PFSK-1 (cell line): ENCODE measurements at regions not wholly inside any gene's neighbourhood (a gene's known extent, or its start where the extent isn't known, plus 50 kb on each side); places are given as distances from the start of the nearest gene placed in this dataset.

Experiments used
- FOXP2 ChIP-seq: optimal IDR thresholded peaks from 2 replicates; pipeline ENCODE3; 2011; ENCODE audit warnings: borderline replicate concordance, control low read depth, inconsistent platforms; ENCODE audit not compliant: insufficient read depth; ENCODE audit errors: extremely low read length, extremely low read depth
- POLR2AphosphoS5 ChIP-seq: IDR thresholded peaks from 2 replicates; pipeline ENCODE4 v1.6.1; 2012; ENCODE audit warnings: low read depth, mild to moderate bottlenecking, control low read depth, low read length, moderate library complexity
- SIN3A ChIP-seq: IDR thresholded peaks from 2 replicates; pipeline ENCODE4 v1.6.1; 2012; ENCODE audit warnings: mild to moderate bottlenecking, low read length, moderate library complexity, borderline replicate concordance; ENCODE audit not compliant: insufficient read depth
- TAF1 ChIP-seq: IDR thresholded peaks from 2 replicates; pipeline ENCODE4 v1.6.1; 2012; ENCODE audit warnings: low read length, control low read depth, borderline replicate concordance; ENCODE audit not compliant: insufficient read depth
- TF ChIP-seq, protein P1 (sequence below), 2 experiments: IDR thresholded peaks; 2 replicates each; pipeline versions ENCODE4 v1.6.1 to v1.8.0; 2011 to 2012; ENCODE audit warnings: low read depth in 2 of 2, low read length in 2 of 2, control low read depth in 1 of 2, inconsistent platforms in 1 of 2, mild to moderate bottlenecking in 1 of 2, moderate library complexity in 1 of 2; ENCODE audit not compliant: insufficient read depth in 1 of 2

DNA sequence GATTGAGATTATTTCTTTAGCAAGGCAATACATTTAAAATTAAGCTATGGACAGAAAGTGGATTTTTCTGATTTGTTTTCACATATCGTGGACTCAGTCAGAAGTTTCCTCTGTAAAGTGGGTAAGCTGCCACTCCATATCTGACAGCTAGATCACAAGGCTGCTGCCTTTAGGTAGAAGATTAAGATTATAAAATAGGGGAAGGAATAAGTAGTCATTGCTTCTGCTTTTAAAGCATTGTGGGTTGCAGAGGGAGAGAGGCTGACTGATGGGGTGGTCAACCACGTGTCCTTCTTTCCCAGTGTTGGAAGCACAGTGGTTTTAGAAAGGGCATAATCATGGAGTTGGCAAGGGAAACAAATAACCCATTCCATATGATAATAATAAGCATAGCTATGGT lies 74.3 kb upstream of the MOCS2 start:
- TF ChIP-seq FOXP2 (no peak), SIN3A (no peak), TAF1 (no peak), POLR2AphosphoS5 (no peak)
- TF ChIP-seq, protein P1, sequence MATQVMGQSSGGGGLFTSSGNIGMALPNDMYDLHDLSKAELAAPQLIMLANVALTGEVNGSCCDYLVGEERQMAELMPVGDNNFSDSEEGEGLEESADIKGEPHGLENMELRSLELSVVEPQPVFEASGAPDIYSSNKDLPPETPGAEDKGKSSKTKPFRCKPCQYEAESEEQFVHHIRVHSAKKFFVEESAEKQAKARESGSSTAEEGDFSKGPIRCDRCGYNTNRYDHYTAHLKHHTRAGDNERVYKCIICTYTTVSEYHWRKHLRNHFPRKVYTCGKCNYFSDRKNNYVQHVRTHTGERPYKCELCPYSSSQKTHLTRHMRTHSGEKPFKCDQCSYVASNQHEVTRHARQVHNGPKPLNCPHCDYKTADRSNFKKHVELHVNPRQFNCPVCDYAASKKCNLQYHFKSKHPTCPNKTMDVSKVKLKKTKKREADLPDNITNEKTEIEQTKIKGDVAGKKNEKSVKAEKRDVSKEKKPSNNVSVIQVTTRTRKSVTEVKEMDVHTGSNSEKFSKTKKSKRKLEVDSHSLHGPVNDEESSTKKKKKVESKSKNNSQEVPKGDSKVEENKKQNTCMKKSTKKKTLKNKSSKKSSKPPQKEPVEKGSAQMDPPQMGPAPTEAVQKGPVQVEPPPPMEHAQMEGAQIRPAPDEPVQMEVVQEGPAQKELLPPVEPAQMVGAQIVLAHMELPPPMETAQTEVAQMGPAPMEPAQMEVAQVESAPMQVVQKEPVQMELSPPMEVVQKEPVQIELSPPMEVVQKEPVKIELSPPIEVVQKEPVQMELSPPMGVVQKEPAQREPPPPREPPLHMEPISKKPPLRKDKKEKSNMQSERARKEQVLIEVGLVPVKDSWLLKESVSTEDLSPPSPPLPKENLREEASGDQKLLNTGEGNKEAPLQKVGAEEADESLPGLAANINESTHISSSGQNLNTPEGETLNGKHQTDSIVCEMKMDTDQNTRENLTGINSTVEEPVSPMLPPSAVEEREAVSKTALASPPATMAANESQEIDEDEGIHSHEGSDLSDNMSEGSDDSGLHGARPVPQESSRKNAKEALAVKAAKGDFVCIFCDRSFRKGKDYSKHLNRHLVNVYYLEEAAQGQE (IDR thresholded peaks at IDR 0.05; ENCODE audit: insufficient read depth in 1 of 2, low read depth in 2 of 2, low read length in 2 of 2) = no peak

DNA sequence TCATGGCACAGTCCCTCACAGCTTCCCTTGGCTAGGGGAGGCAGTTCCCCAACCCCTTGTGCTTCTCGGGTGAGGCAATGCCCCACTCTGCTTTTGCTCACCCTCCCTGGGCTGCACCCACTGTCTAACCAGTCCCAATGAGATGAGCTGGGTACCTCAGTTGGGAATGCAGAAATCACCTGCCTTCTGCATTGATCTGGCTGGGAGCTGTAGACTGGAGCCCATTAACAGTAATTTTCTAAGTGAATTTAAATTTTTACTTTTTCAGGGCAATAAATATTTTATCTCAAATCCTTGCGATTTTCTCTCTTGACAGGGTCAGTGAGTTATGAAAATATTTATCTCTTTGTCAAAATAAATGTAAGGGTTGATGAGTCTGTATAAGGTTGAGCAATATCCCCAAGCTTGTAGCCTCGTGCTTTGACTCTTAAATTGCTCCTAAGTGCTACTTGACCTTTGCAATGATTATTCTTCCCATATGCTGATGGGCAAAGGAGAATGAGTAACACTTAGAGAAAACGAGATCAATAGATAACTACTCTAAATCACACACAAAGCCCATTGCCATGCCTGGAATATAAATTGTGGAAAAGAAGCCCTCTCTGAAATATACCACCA lies 82.1 kb upstream of the MOCS2 start:
- TF ChIP-seq TAF1 (no peak), POLR2AphosphoS5 (no peak), SIN3A (no peak), FOXP2 (no peak)
- TF ChIP-seq, protein P1 (IDR thresholded peaks at IDR 0.05; ENCODE audit: insufficient read depth in 1 of 2, low read depth in 2 of 2, low read length in 2 of 2) = no peak

DNA sequence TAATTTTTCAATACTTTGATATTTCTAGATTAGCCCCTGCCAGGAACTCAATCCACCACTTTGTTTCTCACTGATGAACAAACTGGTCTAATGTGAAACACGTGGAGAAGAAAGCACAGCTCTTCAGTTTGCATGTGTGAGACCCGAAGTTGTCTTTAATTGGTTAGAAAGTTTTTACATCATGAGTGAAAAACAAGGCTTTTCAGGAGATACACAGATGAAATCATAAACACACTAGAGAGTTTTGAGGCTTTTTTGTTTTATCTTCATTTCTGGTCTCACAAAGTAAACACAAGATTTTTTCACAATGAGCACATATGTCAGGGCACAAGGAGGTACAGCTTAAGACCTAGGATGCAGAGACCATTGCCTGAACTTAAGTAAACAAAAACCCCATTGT lies 84.5 kb upstream of the MOCS2 start:
- no peak for TF ChIP-seq TAF1
- TF ChIP-seq FOXP2 = no peak
- no peak for TF ChIP-seq SIN3A
- TF ChIP-seq, protein P1 (IDR thresholded peaks at IDR 0.05; ENCODE audit: insufficient read depth in 1 of 2, low read depth in 2 of 2, low read length in 2 of 2) = no peak
- TF ChIP-seq POLR2AphosphoS5 = no peak

DNA sequence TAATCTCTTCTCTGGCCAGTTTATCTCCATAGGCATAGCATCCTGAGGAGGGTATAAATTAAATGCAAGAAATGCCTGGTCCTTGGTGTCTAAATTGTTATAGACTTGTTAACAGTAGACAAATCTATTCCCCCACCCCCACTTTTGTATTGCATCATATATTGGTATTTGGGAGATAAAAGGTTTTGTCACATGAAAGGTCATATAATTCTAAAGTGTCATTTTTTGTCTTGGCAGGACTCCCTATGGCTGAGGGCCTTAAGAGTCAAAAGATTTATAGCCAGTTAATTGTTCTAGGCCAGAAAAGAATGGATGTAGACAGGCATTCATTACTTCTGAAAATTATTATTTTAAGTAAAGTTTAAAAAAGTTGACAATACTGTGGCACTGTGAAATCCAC lies 90.3 kb upstream of the MOCS2 start:
- TF ChIP-seq TAF1 = no peak
- no peak for TF ChIP-seq SIN3A
- TF ChIP-seq, protein P1 (IDR thresholded peaks at IDR 0.05; ENCODE audit: insufficient read depth in 1 of 2, low read depth in 2 of 2, low read length in 2 of 2) = no peak
- TF ChIP-seq FOXP2 = no peak
- no peak for TF ChIP-seq POLR2AphosphoS5

DNA sequence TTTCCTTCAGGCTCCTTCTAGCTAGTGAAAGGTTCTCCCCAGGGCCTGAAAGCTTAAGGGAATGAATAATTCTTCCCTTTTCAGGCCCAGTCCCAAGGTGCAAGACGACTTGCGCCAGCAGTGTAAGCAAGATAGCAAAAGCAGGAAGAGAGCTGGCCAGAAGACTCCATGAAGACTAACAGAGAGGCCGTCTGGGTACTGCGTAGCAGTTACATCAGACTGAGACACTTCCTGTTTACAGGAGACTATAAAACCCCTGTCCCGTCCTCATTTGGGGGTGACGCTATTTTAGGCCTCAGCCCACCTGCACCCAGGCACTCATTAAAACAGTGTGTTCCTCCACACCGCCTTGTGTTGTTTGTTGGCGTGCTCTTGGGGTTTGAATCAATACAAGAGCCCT lies 90.7 kb upstream of the MOCS2 start:
- TF ChIP-seq SIN3A (no peak), POLR2AphosphoS5 (no peak), TAF1 (no peak), FOXP2 (no peak)
- TF ChIP-seq, protein P1 (IDR thresholded peaks at IDR 0.05; ENCODE audit: insufficient read depth in 1 of 2, low read depth in 2 of 2, low read length in 2 of 2) = no peak
